Activated CD4-positive, alpha-beta T cell treated with anti-CD3 and anti-CD28 coated beads, Interleukin-2, amount 10 ng/mL, durations not matched to agents 24 days and 14 days (primary cell): ENCODE measurements at regions not wholly inside any gene's neighbourhood (a gene's known extent, or its start where the extent isn't known, plus 50 kb on each side); places are given as distances from the start of the nearest gene placed in this dataset.
"Not testable (repeated sequence)": the region's sequence is repeated elsewhere in the genome, so short reads cannot be mapped to it uniquely, and the experiment has no call there.

Source experiments
- DNase-seq: peaks from one replicate; pipeline ENCODE4 v3.0.0; 2022
- H3K27ac Mint-ChIP-seq: one replicate; pipeline ENCODE4 v1.8.0; 2022; ENCODE audit warnings: mild to moderate bottlenecking, mixed read lengths
- H3K27me3 Mint-ChIP-seq: one replicate; pipeline ENCODE4 v1.8.0; 2022; ENCODE audit warnings: mixed read lengths
- H3K36me3 Mint-ChIP-seq: one replicate; pipeline ENCODE4 v1.8.0; 2022; ENCODE audit warnings: low read depth, mild to moderate bottlenecking, mixed read lengths
- H3K4me1 Mint-ChIP-seq: one replicate; pipeline ENCODE4 v1.8.0; 2021; ENCODE audit warnings: mixed read lengths
- H3K4me3 Mint-ChIP-seq: one replicate; pipeline ENCODE4 v1.8.0; 2022; ENCODE audit warnings: mild to moderate bottlenecking, moderate library complexity, mixed read lengths
- H3K9me3 Mint-ChIP-seq: one replicate; pipeline ENCODE4 v1.8.0; 2021; ENCODE audit warnings: mixed read lengths
- intact Hi-C: fragments of 100-400 bp; cut with micrococcal nuclease; formaldehyde crosslinking; loops from one replicate; pipeline ENCODE4 v1.15.1; 2023

GRCh38 chr6:71360556-71361335, 72.1 kb downstream of the OGFRL1 start:
- H3K27me3 Mint-ChIP-seq, intact Hi-C loops, H3K36me3 Mint-ChIP-seq, H3K9me3 Mint-ChIP-seq, DNase-seq, H3K4me1 Mint-ChIP-seq, H3K27ac Mint-ChIP-seq, H3K4me3 Mint-ChIP-seq: not testable (repeated sequence)

DNA sequence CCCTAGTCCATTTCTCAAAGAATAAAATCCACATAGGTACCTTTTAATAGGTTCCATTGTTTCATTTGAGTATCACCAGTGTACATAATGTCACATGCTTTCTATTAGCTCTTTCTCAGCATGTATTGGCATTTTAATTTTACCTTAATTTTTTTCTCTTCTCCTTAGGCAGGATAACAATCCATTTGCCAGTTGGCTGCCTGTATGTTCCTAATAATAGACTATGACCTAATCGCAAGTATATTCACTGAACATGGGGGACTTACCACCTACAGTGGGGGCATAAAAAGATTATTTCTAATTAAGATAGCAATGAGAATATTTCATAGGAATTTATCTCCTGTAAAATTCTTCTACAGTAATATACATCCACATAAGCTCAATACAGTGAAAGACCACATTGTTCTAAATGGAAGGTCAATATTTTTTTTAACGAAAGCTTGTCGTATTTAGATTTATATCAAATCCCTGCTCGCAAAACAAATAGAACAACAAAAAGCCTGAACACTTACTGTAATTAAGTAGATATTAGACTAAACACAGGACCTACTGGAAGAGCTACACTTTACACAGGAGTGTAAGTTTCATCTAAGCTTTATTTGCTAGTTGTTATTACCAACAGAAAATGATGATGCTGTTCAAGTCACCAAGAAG, 76.4 kb downstream of the OGFRL1 start:
- Mint-ChIP-seq H3K36me3 (no peaks in the 10 kb centered on the region), H3K4me3 (no peak overlapping the region), H3K27ac (no peak overlapping the region), H3K9me3 (no peaks in the 10 kb centered on the region), H3K27me3 (no peaks in the 10 kb centered on the region), H3K4me1 (peaks cover 9% of the 10 kb centered on the region)
- no peak for DNase-seq
- intact Hi-C loops = no loop called here

- no peak for DNase-seq
- Mint-ChIP-seq H3K27me3 (peaks cover 2% of the 10 kb centered on the region), H3K27ac (no peak overlapping the region), H3K36me3 (no peaks in the 10 kb centered on the region), H3K4me1 (peaks cover 9% of the 10 kb centered on the region), H3K4me3 (no peak overlapping the region), H3K9me3 (no peaks in the 10 kb centered on the region)
- intact Hi-C loops = no loop called here
These were observed 79.1 kb downstream of the OGFRL1 start for GRCh38 chr6:71367756-71368155.

DNA sequence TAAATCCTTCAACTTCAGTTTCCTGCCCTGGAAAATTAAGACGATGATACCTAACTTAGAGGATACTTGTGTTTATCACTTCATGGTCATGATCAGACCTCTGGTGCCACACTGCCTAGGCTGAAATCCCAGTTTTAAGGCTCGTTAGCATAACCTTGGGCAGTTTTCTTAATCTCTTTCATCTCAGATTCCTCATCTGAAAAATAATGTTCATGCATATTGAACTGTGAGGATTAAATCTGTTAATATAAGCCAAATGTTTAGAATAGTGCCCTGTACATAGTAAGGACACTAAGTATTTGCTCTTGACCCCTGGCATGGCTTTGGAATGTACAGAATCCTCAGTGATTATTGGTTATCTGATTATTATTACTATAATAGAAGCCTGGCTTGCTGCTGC, 79.7 kb downstream of the OGFRL1 start:
- Mint-ChIP-seq H3K4me1 (peaks cover 9% of the 10 kb centered on the region), H3K27ac (no peak overlapping the region), H3K9me3 (no peaks in the 10 kb centered on the region), H3K27me3 (peaks cover 2% of the 10 kb centered on the region), H3K36me3 (no peaks in the 10 kb centered on the region), H3K4me3 (no peak overlapping the region)
- DNase-seq = no peak
- intact Hi-C loops = no loop called here

DNA sequence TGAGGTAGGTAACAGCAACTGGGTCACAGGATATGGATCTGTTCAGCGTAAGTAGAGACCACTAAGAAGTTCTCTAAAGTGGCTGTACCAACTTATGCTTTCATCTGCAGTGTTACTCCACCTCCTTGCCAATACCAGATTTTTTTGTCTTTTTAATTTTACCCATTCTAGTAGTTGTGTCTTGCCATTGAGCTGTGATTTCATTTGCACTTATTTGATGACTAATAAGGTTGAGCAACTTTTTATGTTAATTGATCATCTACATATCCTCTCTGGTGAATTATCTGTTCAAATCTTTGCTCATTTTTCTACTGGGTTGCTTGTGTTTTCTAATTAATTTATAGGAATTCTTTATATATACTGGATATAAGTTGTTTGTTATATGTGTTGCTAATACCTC, 82.9 kb downstream of the OGFRL1 start:
- Mint-ChIP-seq H3K4me3 (no peak overlapping the region), H3K36me3 (no peaks in the 10 kb centered on the region), H3K27me3 (peaks cover 7% of the 10 kb centered on the region), H3K4me1 (peaks cover 5% of the 10 kb centered on the region), H3K9me3 (no peaks in the 10 kb centered on the region), H3K27ac (no peak overlapping the region)
- intact Hi-C loops = no loop called here
- DNase-seq = no peak

DNA sequence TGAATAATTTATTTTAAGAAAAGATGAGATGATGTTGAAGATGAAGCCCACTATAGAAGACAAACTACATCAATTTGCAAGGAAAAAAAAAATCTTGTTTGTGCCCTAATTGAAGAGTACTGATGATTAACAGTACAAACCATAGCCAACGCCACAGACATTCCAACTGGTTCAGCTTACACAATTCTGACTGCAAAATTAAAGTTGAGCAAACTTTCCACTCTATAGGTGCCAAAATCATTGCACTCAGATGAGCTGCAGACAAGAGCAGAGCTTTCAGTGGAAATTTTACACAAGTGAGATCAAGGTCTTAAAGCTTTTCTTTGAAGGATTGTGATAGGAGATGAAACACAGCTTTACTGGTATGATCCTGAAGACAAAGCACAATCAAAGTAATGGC, 85.3 kb downstream of the OGFRL1 start:
- Mint-ChIP-seq H3K9me3 (no peaks in the 10 kb centered on the region), H3K36me3 (no peaks in the 10 kb centered on the region), H3K4me3 (no peak overlapping the region), H3K27ac (no peak overlapping the region), H3K4me1 (no peaks in the 10 kb centered on the region), H3K27me3 (peaks cover 7% of the 10 kb centered on the region)
- DNase-seq = no peak
- intact Hi-C loops = no loop called here

GRCh38 chr6:71375676-71376075, 87.1 kb downstream of the OGFRL1 start:
- peaks cover 5% of the 10 kb centered on the region for H3K27me3 Mint-ChIP-seq
- no peaks in the 10 kb centered on the region for H3K36me3 Mint-ChIP-seq
- no peak overlapping the region for H3K4me3 Mint-ChIP-seq
- no peak overlapping the region for H3K27ac Mint-ChIP-seq
- no peaks in the 10 kb centered on the region for H3K4me1 Mint-ChIP-seq
- DNase-seq = no peak
- H3K9me3 Mint-ChIP-seq = no peaks in the 10 kb centered on the region
- intact Hi-C loops = no loop called here

DNA sequence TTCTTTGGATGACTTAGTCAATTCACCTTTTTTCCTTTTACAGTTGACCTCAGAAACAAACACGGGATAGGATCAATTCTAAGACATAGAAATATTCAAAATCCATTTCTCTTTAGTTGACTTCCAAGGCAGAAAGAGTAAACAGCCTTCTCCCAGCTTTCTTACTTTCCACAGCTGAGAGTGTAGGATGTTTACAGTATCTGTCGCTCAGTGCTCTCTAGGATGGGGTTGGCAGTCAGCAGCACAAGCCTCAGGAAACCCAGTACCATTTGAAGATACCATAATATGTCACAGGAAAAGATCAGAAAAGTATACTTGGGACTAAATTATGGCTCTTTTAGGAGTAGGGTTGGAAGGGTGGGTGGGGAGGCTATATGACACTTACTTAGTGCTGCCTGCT, 88.2 kb downstream of the OGFRL1 start:
- no peaks in the 10 kb centered on the region for H3K36me3 Mint-ChIP-seq
- no peaks in the 10 kb centered on the region for H3K9me3 Mint-ChIP-seq
- H3K27me3 Mint-ChIP-seq = peaks cover 5% of the 10 kb centered on the region
- no peak overlapping the region for H3K27ac Mint-ChIP-seq
- H3K4me1 Mint-ChIP-seq = no peaks in the 10 kb centered on the region
- DNase-seq = no peak
- H3K4me3 Mint-ChIP-seq = no peak overlapping the region
- intact Hi-C loops = no loop called here

DNA sequence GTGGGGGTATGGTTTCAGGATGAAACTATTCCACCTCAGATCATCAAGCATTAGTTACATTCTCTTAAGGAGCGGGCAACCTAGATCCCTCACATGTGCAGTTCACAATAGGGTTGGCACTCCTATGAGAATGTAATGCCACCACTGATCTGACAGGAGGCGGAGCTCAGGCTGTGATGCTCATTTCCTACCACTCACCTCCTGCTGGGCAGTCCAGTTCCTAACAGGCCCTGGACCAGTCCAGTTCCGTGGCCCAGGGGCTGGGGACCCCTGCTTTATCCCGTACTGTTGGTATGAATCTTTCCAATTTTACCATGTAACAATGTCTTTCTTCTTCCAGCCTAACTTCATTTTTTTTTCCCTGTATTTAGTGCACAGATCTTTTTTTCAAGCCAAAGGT, 94.9 kb downstream of the OGFRL1 start:
- Mint-ChIP-seq H3K4me1 (no peaks in the 10 kb centered on the region), H3K27ac (no peak overlapping the region), H3K4me3 (no peak overlapping the region), H3K36me3 (no peaks in the 10 kb centered on the region), H3K27me3 (peaks cover 5% of the 10 kb centered on the region), H3K9me3 (no peaks in the 10 kb centered on the region)
- no peak for DNase-seq
- intact Hi-C loops = loop anchor here (10.0 kb wide), 1 partner anchor 101 kb away; no protein-coding TSS in a partner anchor

GRCh38 chr6:71383901-71384489, 95.4 kb downstream of the OGFRL1 start:
- no peak overlapping the region for H3K27ac Mint-ChIP-seq
- H3K36me3 Mint-ChIP-seq = no peaks in the 10 kb centered on the region
- H3K4me1 Mint-ChIP-seq = no peaks in the 10 kb centered on the region
- intact Hi-C loops = loop anchor here (2.0 to 10.0 kb wide), 2 partner anchors 101 to 701 kb away; no protein-coding TSS in a partner anchor
- no peak overlapping the region for H3K4me3 Mint-ChIP-seq
- no peaks in the 10 kb centered on the region for H3K9me3 Mint-ChIP-seq
- peaks cover 5% of the 10 kb centered on the region for H3K27me3 Mint-ChIP-seq
- DNase-seq = peak; percentile 57

GRCh38 chr6:71385111-71385822, 96.7 kb downstream of the OGFRL1 start:
- Mint-ChIP-seq H3K36me3 (no peaks in the 10 kb centered on the region), H3K4me1 (no peaks in the 10 kb centered on the region), H3K27ac (no peak overlapping the region), H3K9me3 (no peaks in the 10 kb centered on the region), H3K4me3 (no peak overlapping the region), H3K27me3 (peaks cover 8% of the 10 kb centered on the region)
- no peak for DNase-seq
- intact Hi-C loops = loop anchor here (2.0 to 10.0 kb wide), 2 partner anchors 100 to 700 kb away; no protein-coding TSS in a partner anchor

- Mint-ChIP-seq H3K9me3 (no peaks in the 10 kb centered on the region), H3K27me3 (peaks cover 10% of the 10 kb centered on the region), H3K36me3 (no peaks in the 10 kb centered on the region), H3K4me1 (no peaks in the 10 kb centered on the region), H3K4me3 (no peak overlapping the region), H3K27ac (no peak overlapping the region)
- intact Hi-C loops = loop anchor here (10.0 kb wide), 1 partner anchor 99 kb away; no protein-coding TSS in a partner anchor
- no peak for DNase-seq
These were observed 97.6 kb downstream of the OGFRL1 start for GRCh38 chr6:71386215-71386614.

GRCh38 chr6:71387179-71387578, 98.6 kb downstream of the OGFRL1 start:
- Mint-ChIP-seq H3K36me3 (no peaks in the 10 kb centered on the region), H3K4me1 (no peaks in the 10 kb centered on the region), H3K4me3 (no peak overlapping the region), H3K9me3 (no peaks in the 10 kb centered on the region), H3K27ac (no peak overlapping the region), H3K27me3 (peaks cover 12% of the 10 kb centered on the region)
- no peak for DNase-seq
- intact Hi-C loops = loop anchor here (10.0 kb wide), 1 partner anchor 98 kb away; no protein-coding TSS in a partner anchor
